ENCODE measurements at regions not wholly inside any gene's neighbourhood (a gene's known extent, or its start where the extent isn't known, plus 50 kb on each side); places are given as distances from the start of the nearest gene placed in this dataset.

DNA sequence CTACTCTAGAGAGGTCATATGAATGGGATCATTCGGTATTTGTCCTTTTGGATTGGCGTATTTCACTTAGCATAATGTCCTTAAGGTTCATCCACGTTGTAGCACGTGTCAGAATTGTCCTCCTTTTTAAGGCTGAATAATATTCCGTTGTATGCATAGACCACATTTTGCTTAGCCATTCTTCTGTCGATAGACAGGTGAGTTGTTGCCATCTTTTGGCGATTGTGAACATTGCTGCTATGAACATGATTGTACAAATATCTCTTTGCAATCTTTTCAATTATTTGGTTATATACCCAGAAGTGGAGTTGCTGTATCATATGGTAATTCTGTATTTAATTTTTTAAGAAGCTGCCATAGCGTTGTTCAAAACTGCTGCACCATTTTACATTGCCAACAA is 52.4 kb upstream of the GOLGA8J start:
- in situ Hi-C loops (cut with HindIII; ENCODE audit: extremely low pct_ligation_motif_present, low pct_unique_long_range_greater_than_20kb) (loop anchor here (10.0 kb wide), 1 partner anchor 56 kb away; no protein-coding TSS in a partner anchor), intact Hi-C loops (cut with micrococcal nuclease; ENCODE audit: unreplicated experiment) (no loop called here)
- no peak for TF ChIP-seq KLF12 (CRISPR knock-in tag; IDR thresholded peaks at IDR 0.05; ENCODE audit: borderline replicate concordance)
- TF ChIP-seq STAG1 (CRISPR knock-in tag; IDR thresholded peaks at IDR 0.05): peak; percentile 56
- TF ChIP-seq, protein P1, sequence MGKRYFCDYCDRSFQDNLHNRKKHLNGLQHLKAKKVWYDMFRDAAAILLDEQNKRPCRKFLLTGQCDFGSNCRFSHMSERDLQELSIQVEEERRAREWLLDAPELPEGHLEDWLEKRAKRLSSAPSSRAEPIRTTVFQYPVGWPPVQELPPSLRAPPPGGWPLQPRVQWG (CRISPR knock-in tag; IDR thresholded peaks at IDR 0.05; ENCODE audit: borderline replicate concordance, low read depth): no peak
- TF ChIP-seq, protein P2, sequence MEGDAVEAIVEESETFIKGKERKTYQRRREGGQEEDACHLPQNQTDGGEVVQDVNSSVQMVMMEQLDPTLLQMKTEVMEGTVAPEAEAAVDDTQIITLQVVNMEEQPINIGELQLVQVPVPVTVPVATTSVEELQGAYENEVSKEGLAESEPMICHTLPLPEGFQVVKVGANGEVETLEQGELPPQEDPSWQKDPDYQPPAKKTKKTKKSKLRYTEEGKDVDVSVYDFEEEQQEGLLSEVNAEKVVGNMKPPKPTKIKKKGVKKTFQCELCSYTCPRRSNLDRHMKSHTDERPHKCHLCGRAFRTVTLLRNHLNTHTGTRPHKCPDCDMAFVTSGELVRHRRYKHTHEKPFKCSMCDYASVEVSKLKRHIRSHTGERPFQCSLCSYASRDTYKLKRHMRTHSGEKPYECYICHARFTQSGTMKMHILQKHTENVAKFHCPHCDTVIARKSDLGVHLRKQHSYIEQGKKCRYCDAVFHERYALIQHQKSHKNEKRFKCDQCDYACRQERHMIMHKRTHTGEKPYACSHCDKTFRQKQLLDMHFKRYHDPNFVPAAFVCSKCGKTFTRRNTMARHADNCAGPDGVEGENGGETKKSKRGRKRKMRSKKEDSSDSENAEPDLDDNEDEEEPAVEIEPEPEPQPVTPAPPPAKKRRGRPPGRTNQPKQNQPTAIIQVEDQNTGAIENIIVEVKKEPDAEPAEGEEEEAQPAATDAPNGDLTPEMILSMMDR (CRISPR knock-in tag; IDR thresholded peaks at IDR 0.05): peak; percentile 43
- no peak for TF ChIP-seq IRF2 (CRISPR knock-in tag; IDR thresholded peaks at IDR 0.05)
- Histone ChIP-seq H3K4me3 (replicated peaks in 1 of 3; ENCODE audit: insufficient read depth in 1 of 3, low read depth in 2 of 3, low read length in 3 of 3) (no peak overlapping the region), H3K4me2 (ENCODE audit: low read depth, low read length) (no peak overlapping the region), H3K36me3 (replicated peaks in 1 of 2; ENCODE audit: control insufficient read depth in 1 of 2, insufficient read depth in 2 of 2, low read length in 2 of 2) (no peaks in the 10 kb centered on the region), H4K20me1 (ENCODE audit: insufficient read depth, low read length) (no peaks in the 10 kb centered on the region), H3K79me2 (ENCODE audit: insufficient read depth, low read length) (no peaks in the 10 kb centered on the region), H3K4me1 (ENCODE audit: insufficient read depth, low read length) (no peaks in the 10 kb centered on the region), H3K9me3 (ENCODE audit: low read length) (no peaks in the 10 kb centered on the region), H3K27me3 (ENCODE audit: control insufficient read depth in 1 of 2, insufficient read depth in 2 of 2, low read length in 2 of 2) (peaks cover 1 to 12% of the 10 kb centered on the region in 2 experiments; a peak in 3 of 5 replicates), H2AFZ (ENCODE audit: low read length) (no peak overlapping the region), H3K27ac (ENCODE audit: extremely low read length, insufficient read depth, low read length) (no peak overlapping the region), H3K9ac (ENCODE audit: insufficient read depth, low read depth, low read length) (no peak overlapping the region)
- DNase-seq (ENCODE audit: low spot score): no peak
- ChIA-PET CTCF (ENCODE audit: low intra/inter-chr PET ratio, low total read pairs) (interaction anchor here (1.0 kb wide), 1 partner anchor 362 kb away, joined by 5 read pairs; no protein-coding TSS in a partner anchor), POLR2A (no interaction called here)
- FAIRE-seq: no peak
- 8% methylated on average over 8 of the region's 8 CpGs for WGBS (ENCODE audit: low lambda C conversion rate)
- no peak for ATAC-seq
- BruUV-seq (replicated peaks): no TSS peak

DNA sequence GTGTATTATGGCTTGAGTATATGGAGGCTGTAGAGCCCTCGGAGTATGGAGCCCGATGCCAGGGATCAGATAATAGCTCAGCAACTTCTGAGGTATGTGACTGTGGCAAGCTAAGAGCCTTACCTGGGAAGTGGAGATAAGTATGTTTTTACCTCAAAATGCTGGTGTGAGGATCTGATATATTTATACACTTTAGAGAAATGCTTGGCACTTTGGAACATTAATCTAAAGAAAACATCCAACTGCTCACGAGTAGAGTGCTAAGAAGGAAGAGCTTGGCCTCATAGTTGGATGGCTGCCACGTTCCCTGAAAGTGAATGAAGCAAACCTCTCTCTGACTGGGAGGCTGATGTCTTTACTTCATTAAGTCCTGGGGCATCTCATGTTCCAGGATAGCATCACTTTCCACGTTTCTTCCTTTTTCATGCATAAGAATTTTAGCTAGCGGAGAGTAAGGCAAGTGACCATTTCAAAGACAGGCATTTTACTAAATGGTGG is 58.9 kb upstream of the GOLGA8J start:
- POLR2A ChIA-PET: no interaction called here
- no TSS peak for BruUV-seq (replicated peaks)
- WGBS (ENCODE audit: low lambda C conversion rate): 59% methylated on average over 5 of the region's 6 CpGs
- TF ChIP-seq ZNF124 (CRISPR knock-in tag; IDR thresholded peaks at IDR 0.05) (no peak), NR2F6 (IDR thresholded peaks at IDR 0.05) (no peak), NR2F6 (CRISPR knock-in tag; IDR thresholded peaks at IDR 0.05) (no peak), GFI1 (CRISPR knock-in tag; IDR thresholded peaks at IDR 0.05; ENCODE audit: borderline replicate concordance) (no peak), ZNF432 (CRISPR knock-in tag; IDR thresholded peaks at IDR 0.05; ENCODE audit: borderline replicate concordance) (no peak), RARA (CRISPR knock-in tag; IDR thresholded peaks at IDR 0.05) (no peak), ZNF879 (CRISPR knock-in tag; IDR thresholded peaks at IDR 0.05) (no peak), ZNF737 (CRISPR knock-in tag; IDR thresholded peaks at IDR 0.05; ENCODE audit: borderline replicate concordance) (no peak), SIN3B (IDR thresholded peaks at IDR 0.05; ENCODE audit: low read length) (no peak), ZNF205 (CRISPR knock-in tag; IDR thresholded peaks at IDR 0.05) (no peak), ZNF343 (CRISPR knock-in tag; IDR thresholded peaks at IDR 0.05) (no peak), IRF2 (CRISPR knock-in tag; IDR thresholded peaks at IDR 0.05) (no peak), MXD4 (CRISPR knock-in tag; IDR thresholded peaks at IDR 0.05) (no peak)
- TF ChIP-seq, protein P3, sequence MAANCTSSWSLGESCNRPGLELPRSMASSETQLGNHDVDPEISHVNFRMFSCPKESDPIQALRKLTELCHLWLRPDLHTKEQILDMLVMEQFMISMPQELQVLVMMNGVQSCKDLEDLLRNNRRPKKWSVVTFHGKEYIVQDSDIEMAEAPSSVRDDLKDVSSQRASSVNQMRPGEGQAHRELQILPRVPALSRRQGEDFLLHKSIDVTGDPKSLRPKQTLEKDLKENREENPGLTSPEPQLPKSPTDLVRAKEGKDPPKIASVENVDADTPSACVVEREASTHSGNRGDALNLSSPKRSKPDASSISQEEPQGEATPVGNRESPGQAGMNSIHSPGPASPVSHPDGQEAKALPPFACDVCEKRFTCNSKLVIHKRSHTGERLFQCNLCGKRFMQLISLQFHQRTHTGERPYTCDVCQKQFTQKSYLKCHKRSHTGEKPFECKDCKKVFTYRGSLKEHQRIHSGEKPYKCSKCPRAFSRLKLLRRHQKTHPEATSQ (CRISPR knock-in tag; IDR thresholded peaks at IDR 0.05; ENCODE audit: borderline replicate concordance): no peak

More for the DNA sequence above, 58.9 kb upstream of the GOLGA8J start:
- Histone ChIP-seq H3K4me1 (ENCODE audit: insufficient read depth, low read length) (no peaks in the 10 kb centered on the region), H3K9ac (ENCODE audit: insufficient read depth, low read depth, low read length) (no peak overlapping the region), H3K27me3 (ENCODE audit: control insufficient read depth in 1 of 2, insufficient read depth in 2 of 2, low read length in 2 of 2) (peaks cover 1 to 12% of the 10 kb centered on the region in 2 experiments; a peak in 3 of 5 replicates), H3K79me2 (ENCODE audit: insufficient read depth, low read length) (no peaks in the 10 kb centered on the region), H2AFZ (ENCODE audit: low read length) (no peak overlapping the region), H3K9me3 (ENCODE audit: low read length) (no peaks in the 10 kb centered on the region), H3K36me3 (replicated peaks in 1 of 2; ENCODE audit: control insufficient read depth in 1 of 2, insufficient read depth in 2 of 2, low read length in 2 of 2) (no peaks in the 10 kb centered on the region), H3K27ac (ENCODE audit: extremely low read length, insufficient read depth, low read length) (no peak overlapping the region), H4K20me1 (ENCODE audit: insufficient read depth, low read length) (no peaks in the 10 kb centered on the region), H3K4me3 (replicated peaks in 1 of 3; ENCODE audit: insufficient read depth in 1 of 3, low read depth in 2 of 3, low read length in 3 of 3) (no peak overlapping the region), H3K4me2 (ENCODE audit: low read depth, low read length) (no peak overlapping the region)
- in situ Hi-C loops (cut with HindIII; ENCODE audit: extremely low pct_ligation_motif_present, low pct_unique_long_range_greater_than_20kb) (no loop called here), intact Hi-C loops (cut with micrococcal nuclease; ENCODE audit: unreplicated experiment) (no loop called here)
- FAIRE-seq (no peak), DNase-seq (ENCODE audit: low spot score) (no peak), ATAC-seq (no peak)
- CTCF ChIA-PET (ENCODE audit: low intra/inter-chr PET ratio, low total read pairs): no interaction called here
